ENCODE measurements at regions not wholly inside any gene's neighbourhood (a gene's known extent, or its start where the extent isn't known, plus 50 kb on each side); places are given as distances from the start of the nearest gene placed in this dataset.
"Not testable (repeated sequence)": the region's sequence is repeated elsewhere in the genome, so short reads cannot be mapped to it uniquely, and the experiment has no call there.

DNA sequence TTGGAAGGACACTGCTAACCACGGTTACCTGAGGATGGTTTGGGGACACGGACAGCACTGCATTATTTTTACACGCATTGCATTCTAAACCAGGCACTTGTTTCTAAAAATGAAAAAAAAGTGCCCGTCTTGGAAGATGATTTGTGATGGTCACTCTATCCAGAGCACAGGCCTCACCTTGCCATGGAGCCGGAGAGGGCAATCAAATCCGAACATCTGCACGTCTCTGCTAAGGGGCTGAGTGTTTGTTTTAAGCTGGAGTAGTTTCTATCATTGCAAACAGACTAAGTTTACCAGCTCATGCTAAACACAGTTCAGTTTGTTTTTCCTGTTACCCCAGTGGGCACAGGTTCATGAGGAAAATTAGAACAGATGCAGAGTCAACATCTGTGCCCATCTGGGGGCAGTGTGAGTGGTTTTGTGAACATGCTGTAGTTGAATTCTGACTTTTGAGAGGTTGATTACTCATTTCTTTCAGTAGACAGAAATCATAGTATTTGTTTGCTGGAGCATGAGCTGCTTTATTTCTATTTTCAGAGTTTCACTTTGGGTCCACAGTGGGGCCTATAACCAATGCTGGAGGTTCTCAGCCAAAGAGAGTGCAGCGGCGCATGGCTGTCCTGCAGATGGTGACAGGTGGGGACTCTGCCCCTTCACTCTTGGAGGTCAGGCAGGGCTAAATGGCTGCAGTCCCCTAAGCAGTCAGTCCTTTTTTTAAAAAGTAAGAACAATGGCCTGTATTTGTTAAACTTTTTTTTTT lies 65.4 kb upstream of the ENPP6 start:
- peak overlapping the region; percentile 58 for H3K27ac ChIP-seq
- no peak for DNase-seq (ENCODE audit: low read depth, low spot score)

DNA sequence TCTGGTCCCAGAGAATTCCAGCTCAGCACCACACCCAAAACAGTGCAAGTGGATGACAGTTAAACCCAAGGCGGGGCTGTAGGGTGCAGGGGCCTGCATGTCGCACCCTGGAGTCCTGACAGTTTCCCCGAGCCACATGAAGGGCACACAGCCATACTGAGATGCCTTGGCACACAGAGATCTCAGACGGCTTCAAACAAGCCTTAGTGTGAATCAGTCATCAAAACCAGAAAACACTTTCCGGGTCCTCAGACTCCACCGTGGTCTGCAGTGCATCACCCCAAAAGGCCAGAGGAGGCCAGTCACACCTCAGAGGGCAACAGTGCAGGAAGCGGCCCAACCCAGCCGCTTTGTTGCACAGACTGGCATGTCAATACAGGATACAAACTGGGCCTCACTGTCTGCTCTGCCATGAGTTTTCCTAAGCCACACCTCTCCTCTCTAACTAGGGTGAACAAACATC lies 64.6 kb upstream of the ENPP6 start:
- no peak for DNase-seq (ENCODE audit: low read depth, low spot score)
- peak overlapping the region; percentile 58 for H3K27ac ChIP-seq

DNA sequence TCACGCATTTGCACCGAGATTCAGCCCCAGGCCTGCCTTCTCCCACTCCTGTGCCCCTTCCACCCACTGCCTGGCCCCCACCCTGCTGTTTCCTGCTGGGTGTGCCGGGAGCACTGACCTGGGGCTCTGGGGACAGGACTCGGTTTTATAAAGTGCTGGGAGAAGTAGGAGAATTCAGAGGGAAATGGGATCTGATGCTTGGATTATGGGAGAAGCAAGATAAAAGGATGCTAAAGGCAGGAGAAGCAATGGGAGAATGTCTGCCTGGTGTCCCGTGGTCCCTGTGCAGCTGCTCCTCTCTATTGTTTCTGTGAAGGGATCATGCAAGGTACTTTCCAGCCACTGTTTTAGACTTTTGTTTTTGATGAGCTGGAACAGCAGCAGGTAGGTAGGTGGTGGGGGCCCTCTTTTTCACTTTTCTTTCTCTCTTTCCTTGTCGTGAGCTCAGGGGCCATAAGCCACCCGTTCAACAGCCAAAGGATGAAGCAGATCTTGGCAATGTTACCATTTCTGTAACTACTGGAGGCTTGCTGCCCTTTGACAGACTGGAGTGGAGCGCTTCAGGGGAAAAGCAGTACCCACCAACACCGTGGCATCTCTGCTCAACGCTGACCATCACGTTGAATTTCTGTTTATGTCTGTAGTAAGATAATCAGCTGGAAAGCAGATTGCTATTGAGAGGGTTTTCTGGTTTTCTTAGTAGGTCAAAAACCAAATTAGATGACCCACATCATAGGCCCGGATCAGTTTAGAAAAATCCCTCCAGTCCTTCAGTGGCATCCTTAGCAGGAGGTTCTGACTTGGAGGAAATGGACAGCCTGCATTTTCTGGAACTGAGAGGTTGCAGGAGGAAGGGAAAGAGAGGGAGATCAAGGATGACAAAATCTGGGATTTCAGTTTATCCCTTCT lies 63.8 kb upstream of the ENPP6 start:
- no peak for DNase-seq (ENCODE audit: low read depth, low spot score)
- peak overlapping the region; percentile 58 for H3K27ac ChIP-seq

DNA sequence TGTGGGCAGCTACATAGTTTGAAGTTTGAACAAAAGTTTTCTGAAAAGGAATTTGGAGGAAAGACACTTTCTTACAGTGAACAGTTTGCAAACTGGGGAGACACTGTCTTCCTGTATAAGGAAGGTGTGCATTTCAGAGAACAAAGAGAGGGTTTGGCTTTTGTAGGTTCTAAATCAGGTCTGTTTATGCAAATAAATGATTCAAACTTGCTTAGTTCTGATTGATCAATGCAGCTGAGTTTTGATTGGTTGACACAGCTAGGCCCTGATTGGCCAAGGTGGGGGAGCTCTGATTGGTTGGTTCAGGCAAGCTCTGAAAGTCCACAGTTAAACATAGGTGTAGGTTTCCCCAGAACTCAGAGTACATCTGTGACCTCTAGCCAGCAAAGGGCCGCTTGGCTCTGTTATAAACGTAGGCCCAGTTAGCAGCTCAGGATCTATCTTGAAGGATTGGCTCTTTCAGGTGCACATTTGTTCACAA lies 63.0 kb upstream of the ENPP6 start:
- DNase-seq (ENCODE audit: low read depth, low spot score) = no peak
- H3K27ac ChIP-seq = no peak overlapping the region

DNA sequence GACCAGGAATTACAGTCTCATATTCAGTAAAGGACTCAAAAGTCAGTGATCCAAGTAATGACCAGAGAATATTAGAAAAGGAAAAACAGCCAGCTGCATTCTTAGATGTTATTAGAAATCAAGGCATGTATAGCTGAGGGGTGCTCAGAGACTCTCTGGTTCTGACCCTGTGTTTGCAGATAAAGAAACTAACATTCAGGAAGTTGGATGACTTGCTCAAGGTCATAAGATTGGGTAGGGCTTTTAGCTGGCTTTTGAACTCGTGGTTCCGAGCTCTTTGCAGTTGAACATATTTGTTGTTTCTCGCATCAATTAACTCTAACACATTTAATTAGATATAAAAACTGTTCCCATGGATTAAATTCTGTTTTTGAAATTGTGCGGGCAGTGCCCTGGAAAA lies 62.5 kb upstream of the ENPP6 start:
- DNase-seq (ENCODE audit: low read depth, low spot score) = no peak

DNA sequence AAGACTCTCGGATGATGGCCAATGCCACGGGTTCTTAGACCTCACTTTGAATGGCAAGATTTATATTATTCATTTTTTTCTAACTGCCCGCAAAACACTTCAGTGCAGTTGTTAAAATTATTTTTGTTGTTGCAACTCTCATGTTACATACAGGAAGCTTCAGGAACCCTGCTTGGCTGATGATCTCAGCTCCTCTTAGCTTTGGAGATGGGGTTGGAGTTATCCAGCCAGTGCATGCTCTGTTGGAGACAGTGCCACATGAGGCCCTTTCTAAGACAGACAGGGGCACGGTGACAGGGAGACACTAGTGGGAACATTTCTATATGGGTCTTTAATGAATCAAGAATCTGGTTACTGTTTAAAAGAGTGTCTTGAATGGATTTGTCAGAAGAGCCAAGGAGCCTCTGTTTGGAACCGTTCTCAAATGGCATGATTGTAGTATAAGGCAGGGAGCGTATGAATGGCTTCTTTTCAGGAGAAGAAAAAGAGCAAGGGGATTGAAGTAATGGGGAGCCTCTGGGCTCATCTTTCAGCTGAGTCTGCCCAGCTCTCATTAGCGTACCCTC lies 61.9 kb upstream of the ENPP6 start:
- DNase-seq (ENCODE audit: low read depth, low spot score) = no peak
- H3K27ac ChIP-seq = no peak overlapping the region

More for the DNA sequence above, 62.5 kb upstream of the ENPP6 start:
- no peak overlapping the region for H3K27ac ChIP-seq

DNA sequence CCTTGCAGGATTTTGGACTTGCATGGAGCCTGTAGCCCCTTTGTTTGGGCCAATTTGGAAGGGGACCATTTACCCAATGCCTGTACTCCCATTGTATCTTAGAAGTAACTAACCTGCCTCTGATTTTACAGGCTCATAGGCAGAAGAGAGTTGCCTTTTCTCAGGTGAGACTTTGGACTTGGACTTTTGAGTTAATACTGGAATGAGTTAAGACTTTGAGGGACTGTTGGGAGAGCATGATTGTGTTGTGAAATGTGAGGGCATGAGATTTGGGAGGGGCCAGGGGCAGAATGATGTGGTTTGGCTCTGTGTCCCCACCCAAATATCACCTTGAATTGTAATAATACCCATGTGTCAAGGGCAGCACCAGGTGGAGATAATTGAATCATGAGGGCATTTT lies 60.1 kb upstream of the ENPP6 start:
- not testable (repeated sequence) for DNase-seq (ENCODE audit: low read depth, low spot score); H3K27ac ChIP-seq

DNA sequence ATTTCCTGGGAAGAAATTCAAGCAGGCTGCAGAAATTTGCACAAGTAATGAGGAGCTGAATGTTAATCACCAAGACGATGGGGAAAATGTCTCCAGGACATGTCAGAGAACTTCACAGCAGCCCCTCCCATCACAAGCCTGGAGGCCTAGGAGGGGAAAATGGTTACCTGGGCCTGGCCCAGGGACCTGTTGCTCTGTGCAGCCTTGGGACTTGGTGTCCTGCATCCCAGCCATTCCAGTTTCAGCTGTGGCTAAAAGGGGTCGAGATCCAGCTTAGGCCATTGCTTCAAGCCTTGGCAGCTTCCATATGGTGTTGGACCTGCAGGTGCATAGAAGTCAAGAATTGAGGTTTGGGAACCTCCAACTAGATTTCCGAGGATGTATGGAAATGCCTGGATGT lies 59.3 kb upstream of the ENPP6 start:
- not testable (repeated sequence) for DNase-seq (ENCODE audit: low read depth, low spot score); H3K27ac ChIP-seq

DNA sequence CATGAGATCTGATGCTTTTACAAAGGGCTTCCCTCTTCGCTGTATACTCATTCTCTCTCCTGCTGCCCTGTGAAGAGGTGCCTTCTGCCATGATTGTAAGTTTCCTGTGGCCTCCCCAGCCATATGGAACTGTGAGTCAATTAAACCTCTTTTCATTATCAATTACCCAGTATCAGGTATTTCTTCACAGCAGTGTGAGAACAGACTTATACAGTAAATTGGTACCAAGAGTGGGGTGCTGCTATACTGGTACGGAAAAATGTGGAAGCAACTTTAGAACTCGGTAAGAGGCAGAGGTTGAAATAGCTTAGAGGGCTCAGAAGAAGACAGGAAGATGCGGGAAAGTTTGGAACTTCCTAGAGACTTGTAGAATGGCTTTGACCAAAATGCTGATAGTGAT lies 58.7 kb upstream of the ENPP6 start:
- DNase-seq (ENCODE audit: low read depth, low spot score); H3K27ac ChIP-seq: not testable (repeated sequence)

DNA sequence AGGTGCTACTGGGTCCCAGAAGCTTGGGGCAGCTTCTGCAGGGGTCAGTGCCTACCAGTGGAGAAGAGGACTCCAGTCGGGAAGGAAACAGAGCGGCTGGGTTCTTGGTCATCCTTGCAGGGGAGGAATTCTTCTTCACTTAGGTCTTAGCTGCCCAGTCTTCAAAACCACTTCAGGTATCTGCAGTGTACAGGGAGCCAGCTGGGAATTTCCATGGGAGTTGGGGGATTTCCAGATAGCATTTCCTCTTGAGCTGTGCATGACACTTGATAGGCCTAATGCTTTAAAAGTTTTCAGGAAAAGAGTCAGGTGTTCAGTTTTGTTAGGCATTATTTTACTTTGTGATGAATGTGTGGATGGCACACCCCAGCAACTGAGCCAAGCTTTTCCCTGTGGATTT lies 58.1 kb upstream of the ENPP6 start:
- H3K27ac ChIP-seq = no peak overlapping the region
- no peak for DNase-seq (ENCODE audit: low read depth, low spot score)

DNA sequence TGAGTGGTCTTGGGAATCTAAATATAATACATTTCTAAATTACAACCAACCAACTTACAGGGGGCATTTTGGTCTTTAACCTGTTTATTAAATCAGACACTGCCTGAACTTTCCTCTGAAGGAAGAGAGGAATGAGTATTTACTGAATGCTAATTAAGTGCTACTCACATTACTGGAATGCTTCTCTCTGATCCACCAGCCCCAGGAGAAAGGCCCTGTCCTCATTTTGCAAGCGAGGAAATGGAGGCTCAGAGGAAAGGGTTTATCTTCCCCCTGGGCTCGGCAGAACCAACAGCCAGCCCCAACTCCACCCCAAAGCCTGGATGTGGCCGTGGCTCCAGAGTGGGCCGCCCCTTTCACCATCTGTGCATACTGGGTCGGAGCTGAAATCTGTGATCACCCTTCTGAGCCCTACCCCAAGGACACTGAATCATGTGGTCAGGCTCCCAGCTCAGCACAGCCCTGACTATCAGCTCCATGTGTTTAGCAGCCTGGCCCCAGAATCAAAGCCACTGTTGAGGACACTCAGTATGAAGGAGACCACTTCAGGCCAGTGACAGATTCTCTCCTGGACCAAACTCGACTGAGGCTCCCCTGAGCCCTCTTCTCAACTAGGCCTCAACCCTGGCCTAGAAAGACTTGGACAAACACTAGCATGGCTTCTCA lies 56.7 kb upstream of the ENPP6 start:
- no peak overlapping the region for H3K27ac ChIP-seq
- DNase-seq (ENCODE audit: low read depth, low spot score) = no peak

DNA sequence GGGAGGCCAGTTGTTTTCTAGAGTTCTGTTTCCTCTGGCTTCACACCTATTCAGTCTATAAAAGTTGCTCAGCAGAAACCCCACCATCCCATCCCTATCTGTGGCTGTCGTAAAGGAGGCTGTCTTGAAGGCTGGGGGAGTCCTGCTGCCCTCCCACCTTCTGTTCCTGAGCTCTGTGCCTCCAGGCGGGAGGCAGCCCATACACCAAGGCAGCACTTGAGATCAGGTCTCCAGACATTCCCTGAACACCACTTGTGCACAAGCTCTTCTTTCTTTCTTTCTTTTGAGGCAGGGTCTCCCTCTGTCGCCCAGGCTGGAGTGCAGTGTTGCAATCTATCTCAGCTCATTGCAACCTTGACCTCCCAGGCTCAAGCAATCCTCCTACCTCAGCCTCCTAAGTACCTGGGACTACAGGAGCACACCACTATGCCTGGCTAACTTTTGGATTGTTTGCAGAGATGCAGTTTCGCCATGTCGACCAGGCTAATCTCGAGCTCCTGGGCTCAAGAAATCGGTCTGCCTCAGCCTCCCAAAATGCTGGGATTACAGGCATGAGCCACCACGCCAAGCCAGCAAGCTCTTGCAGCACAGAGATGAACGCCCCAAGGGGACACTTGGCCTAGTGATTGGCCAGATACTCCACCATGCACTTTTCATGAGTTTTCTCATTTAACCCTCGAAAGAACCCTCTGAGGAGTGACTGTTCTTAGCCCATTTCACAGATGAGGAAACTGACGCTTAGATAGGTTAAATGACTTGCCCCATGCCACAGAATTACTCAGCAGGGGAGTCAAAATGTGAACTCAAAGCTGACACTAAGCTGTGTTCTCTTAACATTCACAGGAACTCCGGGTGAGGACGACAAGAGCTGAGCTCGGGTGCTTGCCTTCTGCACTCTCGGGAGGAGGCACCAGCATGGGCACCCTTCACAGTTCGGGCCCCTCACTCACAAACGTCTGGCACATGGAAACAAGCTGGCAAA lies 55.8 kb upstream of the ENPP6 start:
- H3K27ac ChIP-seq = no peak overlapping the region
- no peak for DNase-seq (ENCODE audit: low read depth, low spot score)

DNA sequence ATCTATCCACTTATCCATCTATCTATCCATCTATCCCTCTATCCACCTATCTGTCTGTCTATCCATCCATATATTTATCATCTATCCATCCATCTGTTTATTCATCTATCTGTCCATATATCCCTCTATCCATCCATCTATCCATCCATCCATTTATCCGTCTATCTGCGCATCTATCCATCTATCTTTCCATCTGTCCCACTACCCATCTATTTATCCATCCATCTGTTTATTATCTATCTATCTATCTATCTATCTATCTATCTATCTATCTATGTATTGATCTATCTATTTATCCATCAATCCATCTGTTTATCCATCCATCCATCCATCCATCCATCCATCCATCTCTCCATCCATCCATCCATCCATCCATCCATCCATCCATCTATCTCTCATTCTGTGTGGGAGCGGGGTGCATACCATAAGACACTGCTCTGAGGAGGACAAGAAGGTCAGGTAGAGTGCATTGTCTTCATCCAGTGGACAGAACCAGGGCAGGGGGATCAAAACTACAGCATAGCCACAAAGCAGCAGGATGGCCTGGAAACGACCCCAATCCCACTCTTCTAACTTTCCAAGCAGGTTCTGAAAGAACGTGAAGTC lies 53.2 kb upstream of the ENPP6 start:
- no peak overlapping the region for H3K27ac ChIP-seq
- DNase-seq (ENCODE audit: low read depth, low spot score) = no peak

DNA sequence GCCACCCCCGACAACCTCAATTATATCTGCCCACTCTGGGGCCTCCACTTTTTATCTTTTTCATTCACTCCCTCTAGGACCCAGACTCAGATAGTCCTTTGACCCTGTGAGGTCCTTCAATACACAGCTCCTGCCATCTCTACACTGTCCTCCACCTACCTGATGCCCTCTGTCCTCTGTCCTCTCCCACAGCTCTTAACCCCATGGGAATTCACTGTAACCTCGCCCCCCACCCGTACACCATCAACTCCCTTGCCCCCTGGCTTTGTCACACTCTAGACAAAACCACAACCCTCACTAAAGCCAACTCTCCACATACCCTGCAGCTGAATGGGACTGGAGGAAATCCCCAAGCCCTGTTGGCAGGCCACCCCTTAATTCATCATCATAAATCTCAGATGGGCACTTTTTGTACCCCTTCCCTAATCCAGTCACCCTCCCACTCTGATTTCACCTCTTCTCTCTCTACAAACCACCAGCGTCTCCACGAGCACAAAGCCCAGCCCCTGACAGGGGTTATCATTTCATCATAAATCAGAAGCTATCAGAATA lies 52.3 kb upstream of the ENPP6 start:
- no peak overlapping the region for H3K27ac ChIP-seq
- DNase-seq (ENCODE audit: low read depth, low spot score) = no peak

DNA sequence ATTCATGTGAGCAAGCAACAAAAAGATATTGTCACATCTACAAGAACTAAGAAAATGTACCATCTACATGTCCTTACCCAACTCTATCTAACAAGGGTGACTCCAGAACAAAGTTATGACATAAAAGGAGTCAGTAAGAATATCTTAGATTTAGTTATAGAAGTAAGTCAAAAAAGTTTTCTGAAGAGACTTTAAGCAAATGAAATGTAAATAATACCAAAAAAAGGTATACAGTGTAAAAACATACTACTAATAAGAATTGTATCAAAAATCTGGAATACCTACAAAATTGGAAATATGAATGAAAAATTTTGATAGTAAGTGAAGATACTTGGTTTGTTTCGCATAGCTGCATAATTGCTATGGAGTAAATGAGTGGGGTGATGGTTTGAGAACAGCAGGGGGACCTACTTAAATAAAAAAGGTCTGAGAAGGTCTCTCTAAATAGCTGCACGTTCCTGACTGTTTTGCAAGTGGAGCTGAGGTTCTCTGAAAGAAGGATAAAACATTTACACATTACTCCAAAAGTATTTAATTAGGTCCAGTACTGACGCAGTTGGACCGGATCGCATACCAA lies 51.0 kb upstream of the ENPP6 start:
- DNase-seq (ENCODE audit: low read depth, low spot score) = no peak
- H3K27ac ChIP-seq = peak overlapping the region; percentile 63

DNA sequence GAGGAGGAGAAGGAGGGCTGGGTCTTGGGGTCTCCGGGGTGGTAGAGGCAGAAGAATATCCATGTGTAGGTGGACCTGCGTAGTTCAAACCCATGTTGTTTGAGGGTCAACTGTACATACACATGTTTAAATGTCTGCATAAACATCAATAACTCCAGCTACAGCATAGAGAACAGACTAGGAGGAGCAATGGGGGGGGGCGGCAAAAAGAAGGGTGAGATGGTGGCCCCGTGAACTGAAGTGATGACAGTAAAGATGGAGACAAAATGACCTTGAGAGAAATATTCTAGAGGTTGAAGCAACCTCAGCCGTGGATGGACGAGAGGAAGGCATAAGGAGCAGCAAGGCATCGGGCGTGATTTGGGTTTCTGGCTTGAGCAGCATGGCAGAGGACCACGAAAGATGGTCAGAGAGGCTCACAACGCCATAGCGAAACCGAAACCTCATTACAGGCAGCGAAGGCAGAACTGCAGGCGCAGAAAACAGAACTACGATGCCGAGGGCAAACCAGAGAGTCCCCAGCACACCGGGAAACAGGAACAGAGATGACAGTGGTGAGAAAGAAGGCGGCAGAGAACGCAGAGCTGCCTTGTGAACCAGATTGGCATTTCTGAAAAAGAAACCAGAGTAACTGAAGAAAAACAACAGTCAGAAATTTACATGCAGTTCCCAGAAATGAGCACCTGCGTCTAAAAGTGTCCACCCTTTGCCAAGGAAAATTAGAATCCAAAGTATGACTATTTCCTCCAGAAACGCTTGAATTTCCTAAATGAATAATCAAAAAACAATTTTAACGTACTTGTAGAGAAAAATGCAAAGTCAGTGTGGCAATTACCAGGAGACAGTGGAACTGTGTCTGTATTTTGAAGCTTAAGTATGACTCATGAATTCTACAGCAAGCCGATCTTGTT lies 50.3 kb upstream of the ENPP6 start:
- peak overlapping the region; percentile 63 for H3K27ac ChIP-seq
- peak; percentile 58 for DNase-seq (ENCODE audit: low read depth, low spot score)
